Nephron (organoid): ENCODE measurements at regions not wholly inside any gene's neighbourhood (a gene's known extent, or its start where the extent isn't known, plus 50 kb on each side); places are given as distances from the start of the nearest gene placed in this dataset.

Experiments
- H3K27ac Mint-ChIP-seq, 3 experiments: 2 replicates each; pipeline ENCODE4 v1.8.0; 2020; ENCODE audit warnings: mixed read lengths in 3 of 3, mild to moderate bottlenecking in 2 of 3, moderate library complexity in 1 of 3
- H3K27me3 Mint-ChIP-seq: 2 replicates; pipeline ENCODE4 v1.8.0; 2021; ENCODE audit warnings: low read depth, mild to moderate bottlenecking, moderate library complexity, mixed read lengths
- H3K36me3 Mint-ChIP-seq: 2 replicates; pipeline ENCODE4 v1.8.0; 2020; ENCODE audit warnings: low read depth, mixed read lengths
- H3K4me1 Mint-ChIP-seq: 2 replicates; pipeline ENCODE4 v1.8.0; 2020; ENCODE audit warnings: mixed read lengths
- H3K4me3 Mint-ChIP-seq, 3 experiments: 2 replicates each; pipeline ENCODE4 v1.8.0; 2020; ENCODE audit warnings: mild to moderate bottlenecking in 3 of 3, mixed read lengths in 3 of 3, moderate library complexity in 2 of 3
- H3K9me3 Mint-ChIP-seq: 2 replicates; pipeline ENCODE4 v1.8.0; 2020; ENCODE audit warnings: mixed read lengths
- CTCF ChIP-seq, 3 experiments: fragments of 200-600 bp; sonication (generic); IDR thresholded peaks; one replicate each; pipeline ENCODE4 v1.5.0; 2021; ENCODE audit warnings: antibody characterized with exemption in 3 of 3; ENCODE audit not compliant: unreplicated experiment in 3 of 3

- H3K27ac Mint-ChIP-seq: no peak overlapping the region
- H3K9me3 Mint-ChIP-seq: no peaks in the 10 kb centered on the region
- no peaks in the 10 kb centered on the region for H3K4me1 Mint-ChIP-seq
- no peaks in the 10 kb centered on the region for H3K36me3 Mint-ChIP-seq
- TF ChIP-seq CTCF (IDR thresholded peaks at IDR 0.05; ENCODE audit: unreplicated experiment in 3 of 3): no peak
- peaks cover 13% of the 10 kb centered on the region for H3K27me3 Mint-ChIP-seq
- no peak overlapping the region for H3K4me3 Mint-ChIP-seq
Observed at GRCh38 chr9:120186276-120186675, 393.7 kb downstream of the CDK5RAP2 start.

DNA sequence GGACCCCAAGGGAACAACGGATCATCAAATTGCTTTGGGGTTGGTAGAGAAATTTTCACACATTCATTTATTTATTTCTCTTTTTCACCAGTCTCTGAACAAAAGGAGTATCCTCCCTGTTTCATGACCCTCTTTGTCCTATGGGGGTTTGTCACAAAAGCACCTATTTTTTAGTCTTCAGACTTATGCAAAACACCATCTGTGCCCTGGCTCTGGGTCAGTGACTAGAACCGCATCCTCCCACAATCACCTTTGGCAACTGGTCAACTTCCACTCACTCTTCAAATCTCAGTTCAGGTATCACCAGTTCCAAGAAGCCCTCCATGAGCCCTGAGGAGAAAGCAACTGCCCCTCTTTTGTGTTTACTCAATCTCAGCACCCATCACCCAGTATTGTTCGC lies 395.7 kb downstream of the CDK5RAP2 start:
- Mint-ChIP-seq H3K9me3 (no peaks in the 10 kb centered on the region), H3K27ac (no peak overlapping the region), H3K4me1 (no peaks in the 10 kb centered on the region), H3K27me3 (peaks cover 10% of the 10 kb centered on the region), H3K36me3 (no peaks in the 10 kb centered on the region), H3K4me3 (no peak overlapping the region)
- no peak for TF ChIP-seq CTCF (IDR thresholded peaks at IDR 0.05; ENCODE audit: unreplicated experiment in 3 of 3)

GRCh38 chr9:120183615-120184014 lies 396.4 kb downstream of the CDK5RAP2 start:
- Mint-ChIP-seq H3K4me1 (no peaks in the 10 kb centered on the region), H3K9me3 (no peaks in the 10 kb centered on the region)

GRCh38 chr9:120182011-120182410 lies 398.0 kb downstream of the CDK5RAP2 start:
- H3K4me1 Mint-ChIP-seq: no peaks in the 10 kb centered on the region
- H3K36me3 Mint-ChIP-seq: no peaks in the 10 kb centered on the region
- H3K27ac Mint-ChIP-seq: no peak overlapping the region
- H3K27me3 Mint-ChIP-seq: peaks cover 5% of the 10 kb centered on the region
- no peaks in the 10 kb centered on the region for H3K9me3 Mint-ChIP-seq
- no peak for TF ChIP-seq CTCF (IDR thresholded peaks at IDR 0.05; ENCODE audit: unreplicated experiment in 3 of 3)
- no peak overlapping the region for H3K4me3 Mint-ChIP-seq

More at GRCh38 chr9:120183615-120184014, 396.4 kb downstream of the CDK5RAP2 start:
- H3K27me3 Mint-ChIP-seq: peaks cover 10% of the 10 kb centered on the region
- no peak overlapping the region for H3K27ac Mint-ChIP-seq
- no peak overlapping the region for H3K4me3 Mint-ChIP-seq
- no peak for TF ChIP-seq CTCF (IDR thresholded peaks at IDR 0.05; ENCODE audit: unreplicated experiment in 3 of 3)
- H3K36me3 Mint-ChIP-seq: no peaks in the 10 kb centered on the region

GRCh38 chr9:120177121-120177520 lies 402.8 kb downstream of the CDK5RAP2 start:
- H3K9me3 Mint-ChIP-seq: no peaks in the 10 kb centered on the region
- H3K36me3 Mint-ChIP-seq: no peaks in the 10 kb centered on the region
- H3K4me1 Mint-ChIP-seq: no peaks in the 10 kb centered on the region

More at GRCh38 chr9:120177121-120177520, 402.8 kb downstream of the CDK5RAP2 start:
- no peak for TF ChIP-seq CTCF (IDR thresholded peaks at IDR 0.05; ENCODE audit: unreplicated experiment in 3 of 3)
- H3K4me3 Mint-ChIP-seq: no peak overlapping the region
- no peak overlapping the region for H3K27ac Mint-ChIP-seq
- no peaks in the 10 kb centered on the region for H3K27me3 Mint-ChIP-seq
